Activated naive CD4-positive, alpha-beta T cell (primary cell): ENCODE measurements at regions not wholly inside any gene's neighbourhood (a gene's known extent, or its start where the extent isn't known, plus 50 kb on each side); places are given as distances from the start of the nearest gene placed in this dataset.

Experiments used
- DNase-seq, 4 experiments: peaks; one replicate each; lab custom pipeline; 2025; lab: John Stamatoyannopoulos, UW

- DNase-seq: no peak
Observed at GRCh38 chr11:134622458-134622857, 210.4 kb upstream of the B3GAT1 start.

- DNase-seq: no peak
Observed at GRCh38 chr11:134617360-134617759, 205.3 kb upstream of the B3GAT1 start.

- DNase-seq: no peak
Observed at GRCh38 chr11:134616038-134616437, 204.0 kb upstream of the B3GAT1 start.

GRCh38 chr11:134615041-134615615 is 203.1 kb upstream of the B3GAT1 start:
- no peak for DNase-seq

DNA sequence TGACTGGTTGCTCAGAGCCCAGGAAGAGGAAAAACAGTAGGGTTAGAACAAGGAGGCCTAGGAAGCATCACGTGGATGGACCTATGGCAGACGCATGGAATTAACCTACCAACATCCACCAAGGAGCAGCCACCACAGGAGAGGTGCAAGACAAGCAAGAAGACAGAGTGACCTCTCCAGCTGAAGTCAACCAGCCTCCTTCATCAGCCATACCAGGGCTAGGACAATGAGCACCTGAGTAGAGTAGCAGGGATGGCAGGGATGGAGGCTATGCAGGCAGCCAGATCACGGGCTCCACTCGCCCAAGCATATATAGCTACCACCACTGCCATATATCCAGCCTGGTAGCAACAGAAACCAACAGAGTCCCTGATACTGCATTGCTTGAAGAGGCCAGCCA is 202.1 kb upstream of the B3GAT1 start:
- DNase-seq: no peak

DNA sequence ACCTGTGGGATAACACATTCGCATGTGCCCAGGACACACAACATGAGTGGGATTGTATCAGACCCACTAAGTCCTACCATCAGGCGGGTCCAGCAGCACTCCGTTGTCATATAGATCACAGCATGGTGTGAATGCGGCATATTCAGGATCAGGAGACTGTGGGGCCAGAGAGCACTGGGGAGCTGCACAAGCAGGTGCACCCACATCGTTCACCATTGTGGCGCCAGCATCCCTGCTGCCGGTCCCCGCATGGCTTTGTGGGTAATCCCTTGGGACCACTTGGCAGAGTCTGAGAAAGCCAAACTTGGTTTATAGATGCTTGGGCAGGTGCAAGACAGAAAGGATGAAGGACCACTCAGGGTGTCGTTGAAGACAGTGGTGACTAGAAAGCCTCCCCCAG is 201.6 kb upstream of the B3GAT1 start:
- DNase-seq: no peak

DNA sequence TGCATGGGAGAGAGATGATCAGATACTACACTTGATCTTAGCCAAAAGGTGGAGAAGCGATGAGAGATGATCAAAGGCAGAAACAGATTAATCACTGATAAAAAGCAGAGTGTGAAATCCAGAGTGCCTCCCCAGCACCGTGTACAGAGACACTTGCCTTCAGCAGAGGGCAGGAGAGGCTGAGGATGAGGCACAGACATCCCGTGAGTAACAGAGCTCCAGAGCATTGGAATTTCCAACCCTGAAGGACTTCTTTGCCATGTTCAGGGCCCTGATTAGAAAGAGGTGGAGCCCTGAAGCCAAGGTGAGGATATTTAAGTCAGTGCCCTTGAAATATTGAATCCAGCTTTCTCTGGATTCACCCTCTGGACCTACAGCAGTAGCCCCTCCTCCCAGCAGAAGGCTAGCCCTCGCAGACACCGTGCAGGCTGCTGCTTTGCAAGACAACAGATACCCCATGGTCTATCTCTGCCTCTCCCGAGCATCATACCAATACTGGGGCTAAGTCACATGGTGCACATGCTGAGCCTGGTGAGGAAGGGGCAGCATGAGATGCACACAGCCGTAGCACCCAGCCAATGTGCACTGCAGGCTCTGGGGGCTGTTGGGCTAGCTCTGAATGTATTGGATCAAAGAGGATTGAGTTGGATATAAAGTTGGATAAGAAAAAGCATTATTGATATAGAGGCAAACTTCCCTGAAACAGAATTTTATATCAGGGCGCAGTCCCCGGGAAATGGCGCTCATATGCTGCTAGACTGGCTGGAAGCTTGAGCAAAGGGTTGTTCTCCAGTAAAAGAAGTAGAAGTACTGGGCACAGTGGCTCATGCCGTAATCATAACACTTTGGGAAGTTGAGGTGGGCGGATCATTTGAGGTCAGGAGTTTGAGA is 200.3 kb upstream of the B3GAT1 start:
- no peak for DNase-seq

- no peak for DNase-seq
Observed at GRCh38 chr11:134611537-134611936, 199.5 kb upstream of the B3GAT1 start.

DNA sequence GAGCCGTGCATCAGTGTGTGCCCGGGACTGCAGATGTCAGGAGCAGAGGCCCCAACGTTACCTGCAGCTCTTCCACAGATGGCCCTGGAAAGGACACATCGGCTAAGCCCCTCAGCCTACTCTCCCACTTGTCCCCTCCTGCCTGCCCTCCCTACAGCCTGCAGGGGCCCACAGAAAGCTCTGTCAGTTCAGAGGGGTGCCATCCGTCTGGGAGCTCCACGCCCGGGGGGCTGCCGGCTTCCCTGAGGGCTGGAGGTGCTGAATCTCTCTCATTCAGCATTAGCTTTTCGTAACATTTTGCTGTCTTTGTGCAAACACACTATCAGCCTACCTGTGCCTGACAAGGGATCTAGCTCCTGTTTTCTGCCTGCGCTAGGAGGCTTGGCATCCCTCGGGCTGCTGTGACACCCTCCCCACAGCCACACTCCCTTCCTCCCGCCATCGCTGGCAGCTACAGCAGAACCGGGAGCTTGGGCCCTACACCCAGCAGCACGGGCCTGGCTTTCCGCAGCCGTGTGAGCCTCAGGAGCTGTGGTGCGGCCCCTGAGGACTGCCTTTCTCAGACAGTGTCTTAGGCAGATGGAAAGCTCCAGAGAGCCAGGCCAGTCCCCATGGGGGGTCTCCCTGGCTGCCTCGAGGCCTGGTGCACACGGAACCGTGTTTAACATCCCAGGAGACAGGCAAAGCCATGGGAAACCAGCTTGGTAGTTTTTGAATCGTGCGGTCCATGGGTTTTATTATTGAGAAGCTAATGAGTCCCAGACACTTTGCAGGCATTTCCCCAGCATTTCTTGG is 198.3 kb upstream of the B3GAT1 start:
- no peak for DNase-seq

DNA sequence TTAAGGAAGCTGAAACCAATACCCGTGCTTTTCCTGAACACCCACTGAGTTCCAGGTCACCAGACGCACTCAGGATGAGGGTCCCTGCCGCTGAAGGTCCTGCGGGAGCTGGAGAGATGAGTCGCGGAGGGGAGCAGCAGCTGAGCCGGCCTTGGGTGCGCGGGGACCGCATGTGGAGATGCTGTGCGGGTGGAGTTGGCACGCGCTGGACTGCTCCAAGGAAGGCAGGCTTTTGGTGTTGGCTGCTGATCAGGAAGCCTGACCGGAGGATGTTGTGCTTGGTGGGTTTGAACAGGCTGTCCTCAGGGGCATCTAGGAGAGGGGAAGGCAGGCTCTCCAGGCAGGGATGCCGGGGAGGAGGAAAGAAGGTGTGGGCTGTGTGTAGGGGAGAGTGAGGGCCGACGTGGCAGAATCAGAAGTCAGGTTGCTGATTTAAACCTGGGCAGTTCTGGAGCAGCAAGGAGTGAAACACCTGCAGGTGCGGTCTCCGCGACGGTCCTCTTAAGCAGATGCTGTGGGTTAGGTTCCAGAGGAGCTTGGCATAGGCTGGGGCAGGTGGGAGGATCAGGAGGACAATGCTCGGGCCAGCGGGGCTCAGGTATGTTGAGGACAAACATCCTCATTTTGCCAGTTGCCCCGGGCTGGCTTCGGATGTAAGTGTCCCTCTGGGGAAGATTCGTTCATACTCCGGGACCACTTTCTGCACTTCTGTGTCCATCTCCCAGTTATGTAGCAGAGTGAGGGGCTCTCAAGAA is 197.5 kb upstream of the B3GAT1 start:
- no peak for DNase-seq

DNA sequence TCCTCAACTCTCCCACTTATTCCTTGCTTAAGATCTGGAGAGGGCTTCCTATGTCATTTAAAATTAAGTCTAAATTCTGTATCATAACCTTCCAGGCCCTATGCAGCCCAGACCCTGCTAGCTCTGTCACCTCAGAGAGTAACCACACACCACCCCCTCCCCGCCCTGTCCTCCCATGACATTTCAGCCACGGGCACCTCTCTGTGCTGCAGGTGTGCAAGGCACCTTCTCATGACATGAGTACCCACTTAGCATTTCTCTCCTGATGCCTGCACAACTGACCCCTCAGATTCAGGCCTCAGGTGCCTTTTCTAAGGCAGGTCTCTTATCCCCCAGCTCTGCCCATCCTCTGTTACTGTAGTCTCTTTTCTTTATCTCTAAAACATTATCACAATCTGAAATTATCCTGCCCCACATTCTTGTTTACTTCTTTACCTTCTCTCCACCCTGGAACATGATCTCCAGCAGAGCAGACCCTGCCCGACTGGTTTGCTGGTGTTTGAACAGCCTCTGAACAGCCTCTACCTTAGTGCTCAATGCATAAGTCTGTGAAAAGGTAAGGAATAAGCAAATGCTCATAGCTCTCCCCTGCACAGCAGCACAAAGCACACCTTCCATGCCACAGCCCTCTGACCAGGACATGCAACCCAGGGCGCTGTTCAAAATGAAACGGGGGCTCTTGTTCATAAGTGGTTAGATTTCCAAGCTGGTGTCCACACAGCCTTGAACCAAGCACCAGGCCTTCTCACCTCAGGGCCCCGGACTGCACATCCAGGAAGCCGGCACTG is 196.1 kb upstream of the B3GAT1 start:
- DNase-seq: no peak

DNA sequence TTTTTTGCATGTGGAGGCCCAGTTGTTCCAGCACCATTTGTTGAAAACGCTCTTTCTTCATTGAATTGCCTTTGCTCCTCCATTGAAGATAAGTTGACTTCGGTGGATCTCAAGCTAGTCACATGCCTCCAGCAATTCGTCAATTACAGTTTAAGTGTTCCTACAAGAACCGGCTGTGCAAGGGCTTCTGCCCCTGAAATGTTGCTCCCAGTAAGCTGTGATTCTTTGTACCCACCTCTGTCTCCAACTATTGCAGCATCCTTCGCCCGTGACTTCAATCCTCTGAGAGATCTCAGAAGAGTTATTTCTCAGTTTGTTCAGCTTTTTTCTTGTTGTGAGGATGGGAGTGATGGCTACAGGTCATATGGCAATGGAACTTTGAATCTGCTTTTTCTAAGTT is 194.2 kb upstream of the B3GAT1 start:
- DNase-seq: no peak

GRCh38 chr11:134604886-134605285 is 192.8 kb upstream of the B3GAT1 start:
- DNase-seq: no peak

- no peak for DNase-seq
Observed at GRCh38 chr11:134599299-134599771, 187.3 kb upstream of the B3GAT1 start.

DNA sequence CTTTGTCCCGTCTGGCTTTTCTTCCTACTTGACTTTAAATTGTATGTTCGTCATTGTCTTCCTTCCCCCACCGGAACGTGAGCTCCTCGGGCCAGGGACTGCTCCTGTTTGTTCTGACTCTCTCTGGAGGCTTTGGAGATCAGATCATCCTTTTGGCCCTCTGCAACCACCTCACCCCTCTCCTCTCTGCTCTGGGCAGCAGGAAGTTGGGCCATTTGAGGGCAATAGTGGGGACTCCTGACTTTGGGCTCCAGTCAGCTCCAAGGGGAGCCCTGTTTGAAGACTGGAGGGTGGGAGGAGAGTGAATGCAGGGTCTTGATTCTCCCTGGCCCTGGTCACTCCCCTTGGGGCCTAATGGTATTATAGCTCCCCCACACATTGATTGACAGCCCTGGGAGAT is 186.3 kb upstream of the B3GAT1 start:
- DNase-seq: no peak

GRCh38 chr11:134597452-134597851 is 185.4 kb upstream of the B3GAT1 start:
- no peak for DNase-seq

DNA sequence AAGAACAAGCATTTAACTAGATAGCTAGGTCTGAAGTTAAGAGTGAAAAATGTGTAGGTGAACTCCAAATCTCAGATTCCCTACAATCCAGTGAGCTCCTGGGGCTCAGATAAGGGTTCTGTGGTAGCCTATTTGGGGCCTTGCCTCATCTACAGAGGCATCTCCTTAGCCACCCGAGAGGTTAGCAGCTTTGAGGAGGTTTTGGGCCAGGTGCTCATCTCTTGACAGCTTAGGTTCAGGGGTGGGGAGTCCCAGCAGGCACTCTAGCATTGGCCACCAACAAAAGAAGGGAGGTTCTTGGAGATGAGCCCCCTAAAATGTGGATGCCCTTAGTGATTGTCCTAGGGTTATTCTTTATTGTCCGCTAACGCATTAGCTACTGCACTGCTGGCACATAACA is 184.4 kb upstream of the B3GAT1 start:
- DNase-seq: no peak

GRCh38 chr11:134592391-134592990 is 180.4 kb upstream of the B3GAT1 start:
- DNase-seq: peak in 2 of 4 experiments; percentile 11 to 20

- no peak for DNase-seq
Observed at GRCh38 chr11:134591338-134591737, 179.3 kb upstream of the B3GAT1 start.

DNA sequence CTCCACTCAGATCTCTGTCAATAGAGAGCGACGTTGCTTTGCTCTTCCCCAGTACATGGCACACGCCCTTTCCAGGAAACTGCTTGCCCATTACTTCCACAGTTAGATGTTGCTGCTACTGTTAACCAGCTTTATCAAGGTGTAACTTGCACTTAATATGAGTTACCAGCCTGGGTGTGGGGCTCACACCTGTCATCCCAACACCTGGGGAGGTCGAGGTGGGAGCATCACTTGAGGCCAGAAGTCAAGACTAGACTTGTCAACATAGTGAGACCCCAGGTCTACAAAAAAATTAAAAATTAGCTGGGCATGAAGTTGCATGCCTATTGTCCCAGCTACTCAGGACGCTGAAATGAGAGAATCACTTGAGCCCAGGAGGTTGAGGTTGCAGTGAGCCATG is 177.1 kb upstream of the B3GAT1 start:
- no peak for DNase-seq
